Endothelial cell of umbilical vein (primary cell): ENCODE measurements at regions not wholly inside any gene's neighbourhood (a gene's known extent, or its start where the extent isn't known, plus 50 kb on each side); places are given as distances from the start of the nearest gene placed in this dataset.

Source experiments
- BruUV-seq: library from RNA; stranded (reverse); fragments of 400-500 nt; replicated peaks from 2 replicates; lab custom pipeline; 2021; lab: Mats Ljungman, UMichigan
- CTCF ChIA-PET: fragments of 300-600, 350-600 bp; sonication (Branson Sonifier 250); formaldehyde crosslinking; loops from one replicate; lab custom pipeline; 2021; ENCODE audit warnings: antibody characterized with exemption, inconsistent platforms; lab: Charles Lee
- POLR2A ChIA-PET: fragments of 300-600, 350-600 bp; sonication (Branson Sonifier 250); formaldehyde crosslinking; loops from one replicate; lab custom pipeline; 2021; ENCODE audit warnings: antibody characterized with exemption, inconsistent platforms; lab: Charles Lee
- DNase-seq: peaks from one replicate; pipeline ENCODE4 v3.0.0-alpha.2; 2011; ENCODE audit warnings: low read depth, low spot score
- FAIRE-seq: peaks from 2 replicates; lab custom pipeline; 2011; peaks lifted over from hg19 to GRCh38; lab: Jason Lieb, UNC
- H2AFZ ChIP-seq: 2 replicates; pipeline ENCODE4 v1.6.0; 2012; ENCODE audit warnings: low read depth, low read length, control low read depth, inconsistent platforms
- H3K27ac ChIP-seq: 2 replicates; pipeline ENCODE4 v1.5.1; 2011; ENCODE audit warnings: low read depth, mild to moderate bottlenecking, control low read depth, low read length, moderate library complexity; ENCODE audit not compliant: insufficient read depth
- H3K27me3 ChIP-seq, 2 experiments: 2 replicates each; pipeline versions ENCODE4 v1.6.0 to v1.6.1; 2011; ENCODE audit warnings: low read length in 2 of 2, mixed read lengths in 1 of 2; ENCODE audit not compliant: control insufficient read depth in 2 of 2, insufficient read depth in 2 of 2
- H3K36me3 ChIP-seq, 2 experiments: 2 replicates in 1 of 2; 3 replicates in 1 of 2; pipeline ENCODE4 v1.5.1; 2011; ENCODE audit warnings: low read length in 2 of 2, mild to moderate bottlenecking in 1 of 2, moderate library complexity in 1 of 2; ENCODE audit not compliant: control insufficient read depth in 2 of 2, insufficient read depth in 2 of 2; ENCODE audit errors: extremely low read depth in 1 of 2
- H3K4me1 ChIP-seq: 3 replicates; pipeline ENCODE4 v1.5.1; 2011; ENCODE audit warnings: mild to moderate bottlenecking, low read length; ENCODE audit not compliant: control insufficient read depth, insufficient read depth; ENCODE audit errors: extremely low read depth
- H3K4me2 ChIP-seq: 2 replicates; pipeline ENCODE4 v1.6.1; 2011; ENCODE audit warnings: low read length, control low read depth, mixed read lengths; ENCODE audit not compliant: insufficient read depth
- H3K4me3 ChIP-seq, 3 experiments: fragments of 200-600 bp in 1 of 3; sonication (generic), shearing (Covaris generic) in 1 of 3; replicated peaks in 1 of 3; 2 replicates each; pipeline ENCODE4 v1.5.1; 2011 to 2016; ENCODE audit warnings: control low read depth in 3 of 3, low read length in 3 of 3, mild to moderate bottlenecking in 2 of 3, inconsistent platforms in 1 of 3, low read depth in 1 of 3, moderate library complexity in 1 of 3; ENCODE audit not compliant: insufficient read depth in 1 of 3
- H3K79me2 ChIP-seq: 2 replicates; pipeline ENCODE4 v1.6.0; 2012; ENCODE audit warnings: low read length, inconsistent platforms; ENCODE audit not compliant: control insufficient read depth, insufficient read depth
- H3K9ac ChIP-seq: replicated peaks from 2 replicates; pipeline ENCODE3; 2011; ENCODE audit warnings: low read length, control low read depth; ENCODE audit not compliant: insufficient read depth; ENCODE audit errors: extremely low read depth
- H3K9me1 ChIP-seq: replicated peaks from 3 replicates; pipeline ENCODE4 v1.6.0; 2011; ENCODE audit warnings: mild to moderate bottlenecking, low read length; ENCODE audit not compliant: control insufficient read depth, insufficient read depth; ENCODE audit errors: extremely low read depth
- H3K9me3 ChIP-seq: replicated peaks from 2 replicates; pipeline ENCODE4 v1.5.1; 2012; ENCODE audit warnings: low read length, inconsistent platforms; ENCODE audit not compliant: control insufficient read depth, insufficient read depth
- H4K20me1 ChIP-seq: replicated peaks from 2 replicates; pipeline ENCODE3; 2011; ENCODE audit warnings: mild to moderate bottlenecking, low read length; ENCODE audit not compliant: control insufficient read depth, insufficient read depth; ENCODE audit errors: extremely low read depth
- EZH2 ChIP-seq: IDR thresholded peaks from 2 replicates; pipeline ENCODE4 v1.6.1; 2012; ENCODE audit warnings: borderline replicate concordance, low read depth, mild to moderate bottlenecking, moderate library complexity, low read length, inconsistent platforms; ENCODE audit not compliant: severe bottlenecking
- FOS ChIP-seq: IDR thresholded peaks from 2 replicates; pipeline ENCODE4 v1.6.1; 2011; ENCODE audit warnings: mild to moderate bottlenecking, low read length, moderate library complexity, borderline replicate concordance; ENCODE audit not compliant: insufficient read depth
- GATA2 ChIP-seq: IDR thresholded peaks from 2 replicates; pipeline ENCODE4 v1.7.0; 2011; ENCODE audit warnings: low read depth, mild to moderate bottlenecking, moderate library complexity, mixed read lengths, low read length; ENCODE audit not compliant: insufficient read length, insufficient read depth
- JUN ChIP-seq: IDR thresholded peaks from 2 replicates; pipeline ENCODE4 v1.6.1; 2011; ENCODE audit warnings: borderline replicate concordance, low read depth; ENCODE audit not compliant: insufficient read length, insufficient read depth
- MYC ChIP-seq: IDR thresholded peaks from one replicate; pipeline ENCODE4 v1.6.1; 2011; ENCODE audit warnings: mild to moderate bottlenecking, low read depth, low read length
- POLR2A ChIP-seq: IDR thresholded peaks from 2 replicates; pipeline ENCODE4 v1.6.1; 2012; ENCODE audit warnings: low read depth, mild to moderate bottlenecking, control low read depth, low read length
- POLR2AphosphoS5 ChIP-seq: IDR thresholded peaks from 2 replicates; pipeline ENCODE4 v1.6.1; 2012; ENCODE audit warnings: low read depth, mild to moderate bottlenecking, control low read depth, low read length, moderate library complexity; ENCODE audit not compliant: insufficient read depth
- dilution Hi-C: fragments of 300-500 bp; cut with MboI; formaldehyde crosslinking; loops from one replicate; pipeline ENCODE4 v1.15.0; 2019; ENCODE audit warnings: low sequenced_read_pairs; ENCODE audit not compliant: extremely low pct_ligation_motif_present
- intact Hi-C: fragments of 100-400 bp; cut with micrococcal nuclease; formaldehyde crosslinking; loops from one replicate; pipeline ENCODE4 v1.10.0; 2022
- TF ChIP-seq, protein P1 (sequence below), 2 donors: IDR thresholded peaks; 1 replicate in 1 of 2; 2 replicates in 1 of 2; pipeline ENCODE4 v1.5.1; 2011; ENCODE audit warnings: low read length in 2 of 2, mild to moderate bottlenecking in 2 of 2, moderate library complexity in 2 of 2, control low read depth in 1 of 2, inconsistent platforms in 1 of 2, low read depth in 1 of 2; ENCODE audit not compliant: insufficient read depth in 1 of 2; ENCODE audit errors: extremely low read depth in 1 of 2
- TF ChIP-seq, protein P2 (sequence below): IDR thresholded peaks from 2 replicates; pipeline ENCODE4 v1.6.1; 2011; ENCODE audit not compliant: insufficient read depth, insufficient read length

- peaks cover 48% of the 10 kb centered on the region for H3K4me1 ChIP-seq
- peak; percentile 96 for DNase-seq
- no peaks in the 10 kb centered on the region for H3K36me3 ChIP-seq
- intact Hi-C loops, result loop anchor here (1.0 to 10.0 kb wide), 4 partner anchors 50 to 1634 kb away; partner anchors contain the start of gene WDR1
- dilution Hi-C loops, result loop anchor here (25.0 kb wide), 1 partner anchor 1136 kb away; no protein-coding TSS in a partner anchor
- H3K4me3 ChIP-seq, result peak overlapping the region in 1 of 3 experiments; percentile 48
- no peaks in the 10 kb centered on the region for H3K9me1 ChIP-seq
- POLR2A ChIA-PET, result interaction anchor here (0.7 to 1.1 kb wide), 2 partner anchors 157 to 1631 kb away, joined by 3 to 5 read pairs; partner anchors contain the start of gene WDR1
- peak overlapping the region; percentile 23 for H2AFZ ChIP-seq
- H3K27ac ChIP-seq, result peak overlapping the region; percentile 85
- peak; percentile 91 for FAIRE-seq
- no peaks in the 10 kb centered on the region for H3K27me3 ChIP-seq
- H4K20me1 ChIP-seq, result no peaks in the 10 kb centered on the region
- CTCF ChIA-PET, result interaction anchor here (0.7 to 2.5 kb wide), 17 partner anchors 11 to 885 kb away, joined by 3 to 27 read pairs (median 5); no protein-coding TSS in a partner anchor
- peak overlapping the region; percentile 93 for H3K4me2 ChIP-seq
- H3K9ac ChIP-seq, result peak overlapping the region; percentile 72
- no peaks in the 10 kb centered on the region for H3K9me3 ChIP-seq
- no peaks in the 10 kb centered on the region for H3K79me2 ChIP-seq
- TF ChIP-seq GATA2 (peak; percentile 48), FOS (peak; percentile 94), POLR2A (no peak), POLR2AphosphoS5 (peak; percentile 76), JUN (peak; percentile 84)
- TSS peak; percentile 45 for BruUV-seq
These were observed 319.6 kb upstream of the HS3ST1 start for GRCh38 chr4:11748164-11748872.

GRCh38 chr4:11746734-11747133 is 318.0 kb upstream of the HS3ST1 start:
- ChIA-PET POLR2A (no interaction called here), CTCF (no interaction called here)
- Histone ChIP-seq H2AFZ (no peak overlapping the region), H3K27ac (no peak overlapping the region), H3K79me2 (no peaks in the 10 kb centered on the region), H3K36me3 (no peaks in the 10 kb centered on the region), H3K4me2 (peak overlapping the region; percentile 25), H3K4me1 (peaks cover 64% of the 10 kb centered on the region), H3K4me3 (no peak overlapping the region), H3K9me1 (no peaks in the 10 kb centered on the region), H3K27me3 (no peaks in the 10 kb centered on the region), H3K9me3 (no peaks in the 10 kb centered on the region), H4K20me1 (no peaks in the 10 kb centered on the region), H3K9ac (no peak overlapping the region)
- TF ChIP-seq EZH2 (no peak), GATA2 (no peak), JUN (no peak), POLR2A (no peak), FOS (no peak), POLR2AphosphoS5 (no peak), MYC (no peak)
- TF ChIP-seq, protein P1, sequence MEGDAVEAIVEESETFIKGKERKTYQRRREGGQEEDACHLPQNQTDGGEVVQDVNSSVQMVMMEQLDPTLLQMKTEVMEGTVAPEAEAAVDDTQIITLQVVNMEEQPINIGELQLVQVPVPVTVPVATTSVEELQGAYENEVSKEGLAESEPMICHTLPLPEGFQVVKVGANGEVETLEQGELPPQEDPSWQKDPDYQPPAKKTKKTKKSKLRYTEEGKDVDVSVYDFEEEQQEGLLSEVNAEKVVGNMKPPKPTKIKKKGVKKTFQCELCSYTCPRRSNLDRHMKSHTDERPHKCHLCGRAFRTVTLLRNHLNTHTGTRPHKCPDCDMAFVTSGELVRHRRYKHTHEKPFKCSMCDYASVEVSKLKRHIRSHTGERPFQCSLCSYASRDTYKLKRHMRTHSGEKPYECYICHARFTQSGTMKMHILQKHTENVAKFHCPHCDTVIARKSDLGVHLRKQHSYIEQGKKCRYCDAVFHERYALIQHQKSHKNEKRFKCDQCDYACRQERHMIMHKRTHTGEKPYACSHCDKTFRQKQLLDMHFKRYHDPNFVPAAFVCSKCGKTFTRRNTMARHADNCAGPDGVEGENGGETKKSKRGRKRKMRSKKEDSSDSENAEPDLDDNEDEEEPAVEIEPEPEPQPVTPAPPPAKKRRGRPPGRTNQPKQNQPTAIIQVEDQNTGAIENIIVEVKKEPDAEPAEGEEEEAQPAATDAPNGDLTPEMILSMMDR (IDR thresholded peaks at IDR 0.05; ENCODE audit: extremely low read depth in 1 of 2, insufficient read depth in 1 of 2, low read depth in 1 of 2, low read length in 2 of 2), result no peak
- TF ChIP-seq, protein P2, sequence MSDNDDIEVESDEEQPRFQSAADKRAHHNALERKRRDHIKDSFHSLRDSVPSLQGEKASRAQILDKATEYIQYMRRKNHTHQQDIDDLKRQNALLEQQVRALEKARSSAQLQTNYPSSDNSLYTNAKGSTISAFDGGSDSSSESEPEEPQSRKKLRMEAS, result no peak
- dilution Hi-C loops, result loop anchor here (25.0 kb wide), 1 partner anchor 1134 kb away; no protein-coding TSS in a partner anchor
- no TSS peak for BruUV-seq
- intact Hi-C loops, result loop anchor here (10.0 kb wide), 2 partner anchors 1092 to 1632 kb away; partner anchors contain the start of gene WDR1
- DNase-seq (no peak), FAIRE-seq (no peak)
